ENCODE measurements at regions not wholly inside any gene's neighbourhood (a gene's known extent, or its start where the extent isn't known, plus 50 kb on each side); places are given as distances from the start of the nearest gene placed in this dataset.

DNA sequence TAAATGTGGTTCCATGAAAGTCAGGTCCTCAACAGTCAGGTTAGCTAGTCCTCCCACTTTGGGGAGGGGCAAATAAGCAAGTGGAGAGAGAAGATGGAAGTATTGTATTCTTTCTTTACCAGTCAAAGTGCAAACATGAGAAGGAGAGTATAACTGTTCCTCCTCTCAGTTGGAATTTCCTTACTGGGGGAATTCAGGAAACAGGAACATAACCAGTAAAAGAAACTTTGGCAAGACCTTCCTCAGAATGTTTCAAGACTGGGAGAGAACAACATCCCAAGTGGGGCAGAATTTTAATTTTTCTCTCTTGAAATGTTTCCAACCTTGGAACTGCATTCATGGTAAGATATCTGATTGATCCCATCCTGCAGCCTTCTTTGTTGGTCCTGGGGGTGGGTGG is 552.4 kb upstream of the TNP1 start:
- in situ Hi-C loops (cut with MboI) = no loop called here
- POLR2A ChIA-PET = no interaction called here

More for the DNA sequence above, 552.4 kb upstream of the TNP1 start:
- no peak overlapping the region for H3K9ac ChIP-seq (ENCODE audit: control insufficient read depth, insufficient read depth, low read length)
- no peak for DNase-seq (ENCODE audit: low read depth, low spot score)
- no peaks in the 10 kb centered on the region for H4K20me1 ChIP-seq (ENCODE audit: control insufficient read depth, insufficient read depth)
- no peak overlapping the region for H3K4me2 ChIP-seq (ENCODE audit: control insufficient read depth, insufficient read depth)
- H3K4me3 ChIP-seq = no peak overlapping the region
- ChIA-PET RAD21 (ENCODE audit: unreplicated experiment) (no interaction called here), SMC1A (ENCODE audit: uncharacterized antibody, unreplicated experiment) (no interaction called here), CTCF (no interaction called here)
- TF ChIP-seq NFXL1 (IDR thresholded peaks at IDR 0.05; ENCODE audit: borderline replicate concordance) (no peak), ZSCAN29 (IDR thresholded peaks at IDR 0.05) (no peak), IRF4 (IDR thresholded peaks at IDR 0.05; ENCODE audit: low read depth, low read length) (no peak)
- TF ChIP-seq, protein P1, sequence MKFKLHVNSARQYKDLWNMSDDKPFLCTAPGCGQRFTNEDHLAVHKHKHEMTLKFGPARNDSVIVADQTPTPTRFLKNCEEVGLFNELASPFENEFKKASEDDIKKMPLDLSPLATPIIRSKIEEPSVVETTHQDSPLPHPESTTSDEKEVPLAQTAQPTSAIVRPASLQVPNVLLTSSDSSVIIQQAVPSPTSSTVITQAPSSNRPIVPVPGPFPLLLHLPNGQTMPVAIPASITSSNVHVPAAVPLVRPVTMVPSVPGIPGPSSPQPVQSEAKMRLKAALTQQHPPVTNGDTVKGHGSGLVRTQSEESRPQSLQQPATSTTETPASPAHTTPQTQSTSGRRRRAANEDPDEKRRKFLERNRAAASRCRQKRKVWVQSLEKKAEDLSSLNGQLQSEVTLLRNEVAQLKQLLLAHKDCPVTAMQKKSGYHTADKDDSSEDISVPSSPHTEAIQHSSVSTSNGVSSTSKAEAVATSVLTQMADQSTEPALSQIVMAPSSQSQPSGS (IDR thresholded peaks at IDR 0.05; ENCODE audit: low read length) = no peak
- TF ChIP-seq, protein P2, sequence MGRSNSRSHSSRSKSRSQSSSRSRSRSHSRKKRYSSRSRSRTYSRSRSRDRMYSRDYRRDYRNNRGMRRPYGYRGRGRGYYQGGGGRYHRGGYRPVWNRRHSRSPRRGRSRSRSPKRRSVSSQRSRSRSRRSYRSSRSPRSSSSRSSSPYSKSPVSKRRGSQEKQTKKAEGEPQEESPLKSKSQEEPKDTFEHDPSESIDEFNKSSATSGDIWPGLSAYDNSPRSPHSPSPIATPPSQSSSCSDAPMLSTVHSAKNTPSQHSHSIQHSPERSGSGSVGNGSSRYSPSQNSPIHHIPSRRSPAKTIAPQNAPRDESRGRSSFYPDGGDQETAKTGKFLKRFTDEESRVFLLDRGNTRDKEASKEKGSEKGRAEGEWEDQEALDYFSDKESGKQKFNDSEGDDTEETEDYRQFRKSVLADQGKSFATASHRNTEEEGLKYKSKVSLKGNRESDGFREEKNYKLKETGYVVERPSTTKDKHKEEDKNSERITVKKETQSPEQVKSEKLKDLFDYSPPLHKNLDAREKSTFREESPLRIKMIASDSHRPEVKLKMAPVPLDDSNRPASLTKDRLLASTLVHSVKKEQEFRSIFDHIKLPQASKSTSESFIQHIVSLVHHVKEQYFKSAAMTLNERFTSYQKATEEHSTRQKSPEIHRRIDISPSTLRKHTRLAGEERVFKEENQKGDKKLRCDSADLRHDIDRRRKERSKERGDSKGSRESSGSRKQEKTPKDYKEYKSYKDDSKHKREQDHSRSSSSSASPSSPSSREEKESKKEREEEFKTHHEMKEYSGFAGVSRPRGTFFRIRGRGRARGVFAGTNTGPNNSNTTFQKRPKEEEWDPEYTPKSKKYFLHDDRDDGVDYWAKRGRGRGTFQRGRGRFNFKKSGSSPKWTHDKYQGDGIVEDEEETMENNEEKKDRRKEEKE (IDR thresholded peaks at IDR 0.05) = no peak
- no peaks in the 10 kb centered on the region for H3K36me3 ChIP-seq (ENCODE audit: control insufficient read depth in 2 of 2, insufficient read depth in 2 of 2, low read length in 1 of 2)
- no peak overlapping the region for H3K27ac ChIP-seq (ENCODE audit: control insufficient read depth, insufficient read depth)
- H3K9me3 ChIP-seq (replicated peaks; ENCODE audit: control insufficient read depth, insufficient read depth, low read length) = no peaks in the 10 kb centered on the region
- intact Hi-C loops (cut with micrococcal nuclease; ENCODE audit: unreplicated experiment) = no loop called here
- no peaks in the 10 kb centered on the region for H3K79me2 ChIP-seq (ENCODE audit: control insufficient read depth, insufficient read depth, low read length)
- H2AFZ ChIP-seq (ENCODE audit: control insufficient read depth, low read depth, low read length) = no peak overlapping the region
- no peak for FAIRE-seq
- no peak for ATAC-seq
- peaks cover 9% of the 10 kb centered on the region for H3K4me1 ChIP-seq (ENCODE audit: control insufficient read depth, insufficient read depth, low read length)
- no peaks in the 10 kb centered on the region for H3K27me3 ChIP-seq (replicated peaks in 1 of 2; ENCODE audit: control insufficient read depth in 2 of 2, insufficient read depth in 2 of 2, low read length in 1 of 2)
- no TSS peak for BruUV-seq (replicated peaks)

Data from GM12878 (cell line).